GM12878 (cell line): ENCODE measurements at regions not wholly inside any gene's neighbourhood (a gene's known extent, or its start where the extent isn't known, plus 50 kb on each side); places are given as distances from the start of the nearest gene placed in this dataset.

ENCODE experiments used
- ATAC-seq: fragments of 200-7000 bp; cut with Tn5 transposase; 3 replicates; pipeline ENCODE4 v1.9.1; 2020; ENCODE audit warnings: mild to moderate bottlenecking, moderate library complexity
- BruUV-seq: library from RNA; stranded (reverse); fragments of 400-500 nt; replicated peaks from 2 replicates; lab custom pipeline; 2021; lab: Mats Ljungman, UMichigan
- CTCF ChIA-PET: fragments of 300-600 bp; sonication (Branson Sonifier 250); formaldehyde crosslinking; extraction: SDS; loops from one replicate; lab custom pipeline; 2021; ENCODE audit warnings: inconsistent platforms; lab: Yijun Ruan, JAX
- POLR2A ChIA-PET: fragments of 350-600 bp; formaldehyde crosslinking; extraction: SDS; loops from one replicate; lab custom pipeline; 2021; ENCODE audit warnings: inconsistent platforms; lab: Charles Lee
- RAD21 ChIA-PET: fragments of 300-600 bp; sonication (Branson Sonifier 250); formaldehyde crosslinking; loops from one replicate; lab custom pipeline; 2023; ENCODE audit warnings: antibody characterized with exemption; ENCODE audit not compliant: unreplicated experiment; lab: Charles Lee
- SMC1A ChIA-PET: fragments of 300-600 bp; sonication (Branson Sonifier 250); formaldehyde crosslinking; loops from one replicate; lab custom pipeline; 2023; ENCODE audit not compliant: unreplicated experiment, uncharacterized antibody; lab: Charles Lee
- DNase-seq: peaks from one replicate; pipeline ENCODE4 v3.0.0-alpha.2; 2011; ENCODE audit warnings: low read depth, low spot score
- FAIRE-seq: peaks from 3 replicates; lab custom pipeline; 2011; peaks lifted over from hg19 to GRCh38; lab: Jason Lieb, UNC
- H2AFZ ChIP-seq: 2 replicates; pipeline ENCODE4 v1.6.0; 2011; ENCODE audit warnings: low read depth, low read length, control low read depth; ENCODE audit not compliant: control insufficient read depth
- H3K27ac ChIP-seq: 2 replicates; pipeline ENCODE4 v1.5.1; 2011; ENCODE audit warnings: control low read depth; ENCODE audit not compliant: control insufficient read depth, insufficient read depth
- H3K27me3 ChIP-seq, 2 experiments: replicated peaks in 1 of 2; 2 replicates each; pipeline versions ENCODE4 v1.6.0 to v1.6.1; 2011; ENCODE audit warnings: low read length in 1 of 2; ENCODE audit not compliant: control insufficient read depth in 2 of 2, insufficient read depth in 2 of 2
- H3K36me3 ChIP-seq, 2 experiments: 2 replicates each; pipeline ENCODE4 v1.5.1; 2011; ENCODE audit warnings: low read length in 1 of 2; ENCODE audit not compliant: control insufficient read depth in 2 of 2, insufficient read depth in 2 of 2
- H3K4me1 ChIP-seq: 2 replicates; pipeline ENCODE4 v1.6.1; 2011; ENCODE audit warnings: mild to moderate bottlenecking, low read length, moderate library complexity, mixed read lengths; ENCODE audit not compliant: control insufficient read depth, insufficient read depth
- H3K4me2 ChIP-seq: 2 replicates; pipeline ENCODE4 v1.6.0; 2011; ENCODE audit warnings: control low read depth; ENCODE audit not compliant: control insufficient read depth, insufficient read depth
- H3K4me3 ChIP-seq: fragments of 200-600 bp; sonication (generic); 2 replicates; pipeline ENCODE4 v1.5.1; 2016
- H3K79me2 ChIP-seq: 2 replicates; pipeline ENCODE4 v1.6.0; 2011; ENCODE audit warnings: low read length; ENCODE audit not compliant: control insufficient read depth, insufficient read depth
- H3K9ac ChIP-seq: 2 replicates; pipeline ENCODE4 v1.8.0; 2011; ENCODE audit warnings: low read length, control low read depth, mixed read lengths; ENCODE audit not compliant: control insufficient read depth, insufficient read depth
- H3K9me3 ChIP-seq: replicated peaks from 3 replicates; pipeline ENCODE4 v1.5.1; 2011; ENCODE audit warnings: mild to moderate bottlenecking, low read length; ENCODE audit not compliant: control insufficient read depth, insufficient read depth
- H4K20me1 ChIP-seq: 2 replicates; pipeline ENCODE4 v1.6.0; 2011; ENCODE audit not compliant: control insufficient read depth, insufficient read depth
- PAX8 ChIP-seq: fragments of 450-650 bp; IDR thresholded peaks from 2 replicates; pipeline ENCODE4 v1.6.1; 2017; ENCODE audit warnings: mild to moderate bottlenecking, moderate library complexity
- RBBP5 ChIP-seq: fragments of 200-600 bp; sonication (generic); conservative IDR thresholded peaks from 2 replicates; pipeline ENCODE4 v1.6.1; 2016
- SREBF1 ChIP-seq: IDR thresholded peaks from 2 replicates; pipeline ENCODE4 v1.6.1; 2012; ENCODE audit warnings: mild to moderate bottlenecking, low read length
- ZNF274 ChIP-seq: IDR thresholded peaks from one replicate; pipeline ENCODE4 v1.8.0; 2011; ENCODE audit not compliant: insufficient read length, insufficient read depth
- WGBS: methylation state at CpG from one replicate; pipeline ENCODE4 v1.1.6; 2016; ENCODE audit warnings: low lambda C conversion rate; ENCODE audit not compliant: insufficient replicate concordance, insufficient coverage; ENCODE audit errors: missing lambda C conversion rate; 5-methylcytosine and 5-hydroxymethylcytosine counted together
- in situ Hi-C: fragments of 300-500 bp; cut with MboI; formaldehyde crosslinking; loops from 9 replicates; pipeline ENCODE4 v1.14.3; 2018; ENCODE audit warnings: mixed read lengths
- intact Hi-C: fragments of 100-400 bp; cut with micrococcal nuclease; formaldehyde crosslinking; loops from one replicate; pipeline ENCODE4 v1.14.2; 2022; ENCODE audit not compliant: unreplicated experiment
- TF ChIP-seq, protein P1 (sequence below): fragments of 450-650 bp; formaldehyde crosslinking; IDR thresholded peaks from 2 replicates; pipeline ENCODE4 v1.5.0; 2022; ENCODE audit warnings: mild to moderate bottlenecking, missing genetic modification characterization

DNA sequence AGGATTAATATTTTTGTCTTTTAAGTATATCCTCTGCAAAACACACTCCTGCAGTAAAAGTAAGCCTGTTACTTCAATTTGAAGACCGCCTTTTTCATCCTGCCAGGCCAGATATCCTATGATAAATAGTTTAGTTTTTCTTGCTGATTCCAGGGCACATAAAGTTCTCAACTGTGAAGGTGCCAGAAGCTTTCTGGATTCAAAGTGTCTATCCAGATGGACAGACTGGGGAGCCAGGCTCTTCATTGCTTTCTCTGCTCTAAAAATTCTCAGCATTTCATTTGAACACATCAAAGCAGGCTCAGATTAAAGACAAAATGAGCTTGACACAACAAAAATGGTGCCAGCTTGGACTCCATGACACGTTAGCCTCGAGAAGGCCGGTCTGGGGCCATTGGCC lies 53.6 kb upstream of the UBL3 start:
- CTCF ChIA-PET = interaction anchor here (0.8 kb wide), 1 partner anchor 20 kb away, joined by 3 read pairs; no protein-coding TSS in a partner anchor
- Histone ChIP-seq H3K27ac (no peak overlapping the region), H3K79me2 (no peaks in the 10 kb centered on the region), H3K4me2 (no peak overlapping the region), H3K36me3 (no peaks in the 10 kb centered on the region), H3K27me3 (no peaks in the 10 kb centered on the region), H3K4me3 (no peak overlapping the region), H3K4me1 (peaks cover 11% of the 10 kb centered on the region; the same call in 1 of the 2 replicates), H4K20me1 (no peaks in the 10 kb centered on the region), H3K9ac (no peak overlapping the region), H2AFZ (no peak overlapping the region), H3K9me3 (no peaks in the 10 kb centered on the region)
- intact Hi-C loops (no loop called here), in situ Hi-C loops (no loop called here)
- ATAC-seq (no peak), DNase-seq (no peak), FAIRE-seq (no peak)
- POLR2A ChIA-PET = no interaction called here
- 73% methylated on average over 4 of the region's 4 CpGs for WGBS
- SMC1A ChIA-PET = no interaction called here
- no TSS peak for BruUV-seq
- RAD21 ChIA-PET = no interaction called here
- no peak for TF ChIP-seq PAX8
- no peak for TF ChIP-seq SREBF1
- TF ChIP-seq, protein P1, sequence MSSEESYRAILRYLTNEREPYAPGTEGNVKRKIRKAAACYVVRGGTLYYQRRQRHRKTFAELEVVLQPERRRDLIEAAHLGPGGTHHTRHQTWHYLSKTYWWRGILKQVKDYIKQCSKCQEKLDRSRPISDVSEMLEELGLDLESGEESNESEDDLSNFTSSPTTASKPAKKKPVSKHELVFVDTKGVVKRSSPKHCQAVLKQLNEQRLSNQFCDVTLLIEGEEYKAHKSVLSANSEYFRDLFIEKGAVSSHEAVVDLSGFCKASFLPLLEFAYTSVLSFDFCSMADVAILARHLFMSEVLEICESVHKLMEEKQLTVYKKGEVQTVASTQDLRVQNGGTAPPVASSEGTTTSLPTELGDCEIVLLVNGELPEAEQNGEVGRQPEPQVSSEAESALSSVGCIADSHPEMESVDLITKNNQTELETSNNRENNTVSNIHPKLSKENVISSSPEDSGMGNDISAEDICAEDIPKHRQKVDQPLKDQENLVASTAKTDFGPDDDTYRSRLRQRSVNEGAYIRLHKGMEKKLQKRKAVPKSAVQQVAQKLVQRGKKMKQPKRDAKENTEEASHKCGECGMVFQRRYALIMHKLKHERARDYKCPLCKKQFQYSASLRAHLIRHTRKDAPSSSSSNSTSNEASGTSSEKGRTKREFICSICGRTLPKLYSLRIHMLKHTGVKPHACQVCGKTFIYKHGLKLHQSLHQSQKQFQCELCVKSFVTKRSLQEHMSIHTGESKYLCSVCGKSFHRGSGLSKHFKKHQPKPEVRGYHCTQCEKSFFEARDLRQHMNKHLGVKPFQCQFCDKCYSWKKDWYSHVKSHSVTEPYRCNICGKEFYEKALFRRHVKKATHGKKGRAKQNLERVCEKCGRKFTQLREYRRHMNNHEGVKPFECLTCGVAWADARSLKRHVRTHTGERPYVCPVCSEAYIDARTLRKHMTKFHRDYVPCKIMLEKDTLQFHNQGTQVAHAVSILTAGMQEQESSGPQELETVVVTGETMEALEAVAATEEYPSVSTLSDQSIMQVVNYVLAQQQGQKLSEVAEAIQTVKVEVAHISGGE (CRISPR knock-in tag) = no peak
- TF ChIP-seq RBBP5 = no peak
- TF ChIP-seq ZNF274 = no peak
